H1 (cell line): ENCODE measurements at regions not wholly inside any gene's neighbourhood (a gene's known extent, or its start where the extent isn't known, plus 50 kb on each side); places are given as distances from the start of the nearest gene placed in this dataset.

Experiments
- CTCF ChIA-PET: fragments of 300-600 bp; sonication (Branson Sonifier 250); formaldehyde crosslinking; loops from one replicate; lab custom pipeline; 2021; ENCODE audit not compliant: partially characterized antibody; lab: Charles Lee
- POLR2A ChIA-PET: fragments of 300-600 bp; sonication (Branson Sonifier 250); formaldehyde crosslinking; loops from one replicate; lab custom pipeline; 2021; ENCODE audit warnings: inconsistent platforms; ENCODE audit not compliant: partially characterized antibody; lab: Charles Lee
- DNase-seq, 2 experiments: peaks; one replicate each; pipeline versions ENCODE4 v3.0.0 to v3.0.0-alpha.2; 2010 to 2022; ENCODE audit warnings: low spot score in 2 of 2, low read depth in 1 of 2, mixed read lengths in 1 of 2
- FAIRE-seq: peaks from 2 replicates; lab custom pipeline; 2011; peaks lifted over from hg19 to GRCh38; lab: Jason Lieb, UNC
- H2AFZ ChIP-seq: 2 replicates; pipeline ENCODE4 v1.8.1; 2012; ENCODE audit warnings: low read length, inconsistent platforms
- H2AK5ac ChIP-seq: 2 replicates; pipeline ENCODE4 v1.6.1; 2013; ENCODE audit warnings: low read depth, low read length
- H2BK120ac ChIP-seq: replicated peaks from 2 replicates; pipeline ENCODE3; 2013; ENCODE audit warnings: low read depth, low read length, inconsistent platforms
- H2BK12ac ChIP-seq: 2 replicates; pipeline ENCODE4 v1.6.1; 2013; ENCODE audit warnings: low read depth, low read length
- H2BK15ac ChIP-seq: 2 replicates; pipeline ENCODE4 v1.6.1; 2013; ENCODE audit warnings: low read length
- H2BK20ac ChIP-seq: 2 replicates; pipeline ENCODE4 v1.6.1; 2013; ENCODE audit warnings: low read length
- H2BK5ac ChIP-seq: 2 replicates; pipeline ENCODE4 v1.6.1; 2013; ENCODE audit warnings: low read depth, low read length
- H3K14ac ChIP-seq: 2 replicates; pipeline ENCODE4 v1.6.1; 2013; ENCODE audit warnings: inconsistent platforms; ENCODE audit not compliant: insufficient read length
- H3K18ac ChIP-seq: 2 replicates; pipeline ENCODE4 v1.6.1; 2013; ENCODE audit warnings: low read length; ENCODE audit errors: extremely low read depth
- H3K23ac ChIP-seq: 2 replicates; pipeline ENCODE4 v1.6.1; 2013; ENCODE audit warnings: inconsistent platforms; ENCODE audit not compliant: insufficient read length
- H3K23me2 ChIP-seq: 2 replicates; pipeline ENCODE4 v1.6.1; 2013; ENCODE audit warnings: low read depth, low read length
- H3K27ac ChIP-seq: 2 replicates; pipeline ENCODE4 v1.6.1; 2011; ENCODE audit warnings: low read depth, low read length, inconsistent platforms
- H3K27me3 ChIP-seq, 4 experiments: replicated peaks in 1 of 4; 1 replicate in 1 of 4; 2 replicates in 3 of 4; pipeline versions ENCODE4 v1.6.1 to v1.8.1; 2011 to 2013; ENCODE audit warnings: low read length in 3 of 4, mild to moderate bottlenecking in 3 of 4, inconsistent platforms in 2 of 4, mixed read lengths in 2 of 4, moderate library complexity in 1 of 4; ENCODE audit not compliant: control insufficient read depth in 3 of 4, insufficient read depth in 3 of 4; ENCODE audit errors: extremely low read depth in 1 of 4
- H3K36me3 ChIP-seq, 4 experiments: 2 replicates each; pipeline versions ENCODE4 v1.6.1 to v1.8.1; 2011 to 2013; ENCODE audit warnings: mild to moderate bottlenecking in 4 of 4, low read length in 3 of 4, moderate library complexity in 2 of 4, control low read depth in 1 of 4, inconsistent platforms in 1 of 4; ENCODE audit not compliant: insufficient read depth in 4 of 4, control insufficient read depth in 2 of 4
- H3K4ac ChIP-seq: replicated peaks from 2 replicates; pipeline ENCODE3; 2013; ENCODE audit warnings: low read length, low read depth, mixed read lengths, inconsistent platforms; ENCODE audit not compliant: insufficient read length
- H3K4me1 ChIP-seq, 4 experiments: replicated peaks in 1 of 4; 1 replicate in 1 of 4; 2 replicates in 3 of 4; pipeline versions ENCODE4 v1.6.1 to v1.8.1; 2011 to 2013; ENCODE audit warnings: low read length in 3 of 4, inconsistent platforms in 2 of 4, mixed read lengths in 1 of 4; ENCODE audit not compliant: insufficient read depth in 4 of 4, control insufficient read depth in 3 of 4
- H3K4me2 ChIP-seq, 2 experiments: 2 replicates each; pipeline versions ENCODE4 v1.6.1 to v1.8.1; 2011 to 2013; ENCODE audit warnings: low read depth in 2 of 2, low read length in 2 of 2, control low read depth in 1 of 2, inconsistent platforms in 1 of 2, mild to moderate bottlenecking in 1 of 2; ENCODE audit not compliant: insufficient read depth in 1 of 2
- H3K4me3 ChIP-seq, 4 experiments: fragments of 200-600, 300-600 bp in 1 of 4; sonication (generic), shearing (Covaris generic), sonication (Bioruptor Twin) in 1 of 4; 2 replicates each; pipeline versions ENCODE4 v1.5.1 to v1.8.1; 2011 to 2016; ENCODE audit warnings: low read length in 4 of 4, low read depth in 3 of 4, control low read depth in 2 of 4, inconsistent platforms in 2 of 4, mild to moderate bottlenecking in 2 of 4, mixed read lengths in 1 of 4, moderate library complexity in 1 of 4; ENCODE audit not compliant: insufficient read depth in 2 of 4; ENCODE audit errors: extremely low read depth in 1 of 4
- H3K56ac ChIP-seq: replicated peaks from 2 replicates; pipeline ENCODE3; 2013; ENCODE audit warnings: low read depth, mild to moderate bottlenecking, mixed read lengths, low read length, inconsistent platforms; ENCODE audit not compliant: insufficient read length
- H3K79me1 ChIP-seq: 2 replicates; pipeline ENCODE4 v1.6.1; 2013; ENCODE audit warnings: low read depth, low read length, control low read depth
- H3K79me2 ChIP-seq, 2 experiments: 2 replicates each; pipeline versions ENCODE4 v1.6.1 to v1.8.1; 2012 to 2013; ENCODE audit warnings: low read length in 2 of 2, mild to moderate bottlenecking in 2 of 2, inconsistent platforms in 1 of 2; ENCODE audit not compliant: insufficient read depth in 2 of 2, control insufficient read depth in 1 of 2
- H3K9ac ChIP-seq, 4 experiments: replicated peaks in 1 of 4; 1 replicate in 1 of 4; 2 replicates in 3 of 4; pipeline versions ENCODE4 v1.6.1 to v1.8.1; 2011 to 2013; ENCODE audit warnings: low read depth in 3 of 4, low read length in 3 of 4, control low read depth in 2 of 4, mild to moderate bottlenecking in 2 of 4, moderate library complexity in 2 of 4, inconsistent platforms in 1 of 4; ENCODE audit errors: extremely low read depth in 1 of 4
- H3K9me3 ChIP-seq, 2 experiments: 2 replicates each; pipeline versions ENCODE4 v1.6.1 to v1.8.1; 2012 to 2013; ENCODE audit warnings: mild to moderate bottlenecking in 2 of 2, moderate library complexity in 2 of 2, control low read depth in 1 of 2, inconsistent platforms in 1 of 2, low read depth in 1 of 2, low read length in 1 of 2, mixed read lengths in 1 of 2; ENCODE audit not compliant: insufficient read depth in 2 of 2
- H4K20me1 ChIP-seq, 2 experiments: replicated peaks in 1 of 2; 2 replicates each; pipeline versions ENCODE3 to v1.8.1; 2011 to 2013; ENCODE audit warnings: inconsistent platforms in 2 of 2, low read length in 2 of 2, mild to moderate bottlenecking in 1 of 2; ENCODE audit not compliant: insufficient read depth in 2 of 2, control insufficient read depth in 1 of 2
- H4K5ac ChIP-seq: 2 replicates; pipeline ENCODE4 v1.6.1; 2013; ENCODE audit warnings: low read length, low read depth, mixed read lengths, inconsistent platforms; ENCODE audit not compliant: insufficient read length
- H4K8ac ChIP-seq: 2 replicates; pipeline ENCODE4 v1.8.0; 2013; ENCODE audit warnings: mild to moderate bottlenecking, moderate library complexity, low read length, inconsistent platforms; ENCODE audit not compliant: insufficient read depth; ENCODE audit errors: extremely low read depth
- H4K91ac ChIP-seq: replicated peaks from 2 replicates; pipeline ENCODE3; 2013; ENCODE audit warnings: low read length, mixed read lengths, inconsistent platforms; ENCODE audit not compliant: insufficient read length
- HDAC6 ChIP-seq: IDR thresholded peaks from one replicate; pipeline ENCODE4 v1.7.1; 2012; ENCODE audit warnings: low read depth, mild to moderate bottlenecking, inconsistent platforms, low read length, moderate library complexity
- NRF1 ChIP-seq: IDR thresholded peaks from 2 replicates; pipeline ENCODE4 v1.6.1; 2011; ENCODE audit warnings: mild to moderate bottlenecking, low read depth, low read length, improper control_type of control experiment
- TAF1 ChIP-seq: IDR thresholded peaks from 2 replicates; pipeline ENCODE4 v1.6.1; 2011; ENCODE audit warnings: mild to moderate bottlenecking, low read depth, low read length
- WGBS, 2 experiments: shearing (Covaris generic) in 1 of 2; methylation state at CpG; one replicate each; pipeline versions ENCODE4 v1.1.6 to v1.1.7; 2013 to 2015; ENCODE audit warnings: low lambda C conversion rate in 2 of 2, mixed read lengths in 2 of 2, inconsistent platforms in 1 of 2, low coverage in 1 of 2, missing lambda C conversion rate in 1 of 2; ENCODE audit not compliant: insufficient replicate concordance in 2 of 2, insufficient coverage in 1 of 2, insufficient read length in 1 of 2; ENCODE audit errors: extremely low coverage in 1 of 2, missing lambda C conversion rate in 1 of 2; 5-methylcytosine and 5-hydroxymethylcytosine counted together

DNA sequence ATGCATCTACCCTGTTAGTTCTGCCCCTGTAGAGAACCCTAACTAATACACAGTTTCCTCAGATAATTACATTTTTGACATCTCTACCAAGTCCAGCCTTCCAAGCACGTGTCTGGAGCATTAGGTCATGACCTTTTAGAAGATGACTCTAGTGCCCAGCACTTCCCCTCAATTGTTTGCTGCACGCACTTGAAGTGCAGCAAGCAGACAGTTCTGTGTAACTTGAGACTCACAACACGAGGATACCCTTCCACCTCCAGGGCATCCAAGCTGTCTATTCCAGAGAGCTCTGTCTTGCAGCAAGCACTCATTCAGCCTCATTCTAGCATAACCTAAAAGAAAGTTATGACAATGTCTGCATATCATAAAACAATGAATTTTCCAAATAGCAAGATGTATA, 1410.5 kb upstream of the CDH18 start:
- H3K23me2 ChIP-seq: no peaks in the 10 kb centered on the region
- H2BK15ac ChIP-seq: no peak overlapping the region
- H3K79me2 ChIP-seq: no peaks in the 10 kb centered on the region
- CTCF ChIA-PET: no interaction called here
- no peak overlapping the region for H3K4me2 ChIP-seq
- no peaks in the 10 kb centered on the region for H3K79me1 ChIP-seq
- no peak overlapping the region for H2BK12ac ChIP-seq
- H3K27ac ChIP-seq: no peak overlapping the region
- 87% methylated on average over 3 of the region's 3 CpGs; no CpG with 5 or more reads in 1 of the 2 experiments for WGBS, 2 experiments
- H3K4ac ChIP-seq: no peak overlapping the region
- H4K5ac ChIP-seq: no peak overlapping the region
- H3K36me3 ChIP-seq: no peaks in the 10 kb centered on the region
- H2BK20ac ChIP-seq: no peak overlapping the region
- no peak overlapping the region for H3K9ac ChIP-seq
- no peaks in the 10 kb centered on the region for H3K27me3 ChIP-seq
- no peak overlapping the region for H3K23ac ChIP-seq
- H3K4me3 ChIP-seq: no peak overlapping the region
- H3K56ac ChIP-seq: no peak overlapping the region
- no peaks in the 10 kb centered on the region for H3K4me1 ChIP-seq
- POLR2A ChIA-PET: no interaction called here
- no peak for TF ChIP-seq TAF1
- no peak for TF ChIP-seq HDAC6
- TF ChIP-seq NRF1: no peak
- FAIRE-seq: no peak
- H3K14ac ChIP-seq: no peak overlapping the region
- H4K91ac ChIP-seq: no peak overlapping the region
- no peak overlapping the region for H3K18ac ChIP-seq
- H2BK120ac ChIP-seq: no peak overlapping the region
- H2AFZ ChIP-seq: no peak overlapping the region
- no peak for DNase-seq
- no peak overlapping the region for H4K8ac ChIP-seq
- H2AK5ac ChIP-seq: no peak overlapping the region
- no peaks in the 10 kb centered on the region for H4K20me1 ChIP-seq
- no peaks in the 10 kb centered on the region for H3K9me3 ChIP-seq
- H2BK5ac ChIP-seq: no peak overlapping the region
